ENCODE measurements at regions not wholly inside any gene's neighbourhood (a gene's known extent, or its start where the extent isn't known, plus 50 kb on each side); places are given as distances from the start of the nearest gene placed in this dataset.

- TF ChIP-seq, protein P1, sequence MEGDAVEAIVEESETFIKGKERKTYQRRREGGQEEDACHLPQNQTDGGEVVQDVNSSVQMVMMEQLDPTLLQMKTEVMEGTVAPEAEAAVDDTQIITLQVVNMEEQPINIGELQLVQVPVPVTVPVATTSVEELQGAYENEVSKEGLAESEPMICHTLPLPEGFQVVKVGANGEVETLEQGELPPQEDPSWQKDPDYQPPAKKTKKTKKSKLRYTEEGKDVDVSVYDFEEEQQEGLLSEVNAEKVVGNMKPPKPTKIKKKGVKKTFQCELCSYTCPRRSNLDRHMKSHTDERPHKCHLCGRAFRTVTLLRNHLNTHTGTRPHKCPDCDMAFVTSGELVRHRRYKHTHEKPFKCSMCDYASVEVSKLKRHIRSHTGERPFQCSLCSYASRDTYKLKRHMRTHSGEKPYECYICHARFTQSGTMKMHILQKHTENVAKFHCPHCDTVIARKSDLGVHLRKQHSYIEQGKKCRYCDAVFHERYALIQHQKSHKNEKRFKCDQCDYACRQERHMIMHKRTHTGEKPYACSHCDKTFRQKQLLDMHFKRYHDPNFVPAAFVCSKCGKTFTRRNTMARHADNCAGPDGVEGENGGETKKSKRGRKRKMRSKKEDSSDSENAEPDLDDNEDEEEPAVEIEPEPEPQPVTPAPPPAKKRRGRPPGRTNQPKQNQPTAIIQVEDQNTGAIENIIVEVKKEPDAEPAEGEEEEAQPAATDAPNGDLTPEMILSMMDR (conservative IDR thresholded peaks at IDR 0.05 in 1 of 2, IDR thresholded peaks at IDR 0.05 in 1 of 2; ENCODE audit: low read depth in 1 of 2, low read length in 2 of 2), result no peak
- TF ChIP-seq EZH2 (IDR thresholded peaks at IDR 0.05; ENCODE audit: low read length, missing control alignments), result no peak
These were observed 76.4 kb upstream of the TMEM158 start for GRCh38 chr3:45302470-45302869.
